ENCODE measurements at regions not wholly inside any gene's neighbourhood (a gene's known extent, or its start where the extent isn't known, plus 50 kb on each side); places are given as distances from the start of the nearest gene placed in this dataset.
A peak's percentile ranks its signal among the peaks of the same experiment; 100 is the strongest.

GRCh38 chr9:96159596-96159995 lies 142.4 kb downstream of the HSD17B3 start:
- ATAC-seq = no peak
- H3K36me3 Mint-ChIP-seq (ENCODE audit: low read depth) = no peaks in the 10 kb centered on the region
- no peak overlapping the region for H3K4me3 ChIP-seq
- peaks cover 9% of the 10 kb centered on the region; the same call in 1 of the 2 replicates for H3K9me2 ChIP-seq (ENCODE audit: insufficient read depth)
- DNase-seq (ENCODE audit: low spot score) = no peak
- no peaks in the 10 kb centered on the region for H3K36me3 ChIP-seq (ENCODE audit: insufficient read depth)
- peaks cover 12% of the 10 kb centered on the region for H3K4me1 Mint-ChIP-seq
- H3K9me3 Mint-ChIP-seq = no peaks in the 10 kb centered on the region; the same call in 2 of the 3 replicates
- no peak overlapping the region for H3K27ac ChIP-seq (ENCODE audit: low read depth)
- no peak overlapping the region for H3K4me2 ChIP-seq
- H3K4me3 Mint-ChIP-seq = no peak overlapping the region
- H3K27me3 Mint-ChIP-seq (ENCODE audit: insufficient read depth, low read depth, poor library complexity) = no peaks in the 10 kb centered on the region
- H4K20me1 ChIP-seq (replicated peaks; ENCODE audit: insufficient read depth) = no peaks in the 10 kb centered on the region
- peaks cover 3% of the 10 kb centered on the region; the same call in 1 of the 2 replicates for H3K4me1 ChIP-seq (ENCODE audit: insufficient read depth)
- H3K79me2 ChIP-seq (replicated peaks; ENCODE audit: insufficient read depth) = no peaks in the 10 kb centered on the region
- no peak for TF ChIP-seq REST (IDR thresholded peaks at IDR 0.05; ENCODE audit: unreplicated experiment)
- no peak for TF ChIP-seq NANOG (IDR thresholded peaks at IDR 0.05; ENCODE audit: borderline replicate concordance)
- no peak for TF ChIP-seq JUNB (IDR thresholded peaks at IDR 0.05; ENCODE audit: unreplicated experiment)
- TF ChIP-seq ZNF331 (CRISPR knock-in tag; IDR thresholded peaks at IDR 0.05; ENCODE audit: low read depth) = no peak
- no peak for TF ChIP-seq EZH2 (IDR thresholded peaks at IDR 0.05; ENCODE audit: low read depth, unreplicated experiment)
- TF ChIP-seq POLR2AphosphoS5 (IDR thresholded peaks at IDR 0.05; ENCODE audit: low read depth) = no peak
- TF ChIP-seq EZH2phosphoT487 (IDR thresholded peaks at IDR 0.05; ENCODE audit: unreplicated experiment) = no peak
- TF ChIP-seq CTCF (conservative IDR thresholded peaks at IDR 0.05; ENCODE audit: low read depth in 2 of 2) = no peak
- TF ChIP-seq ZNF114 (CRISPR knock-in tag; IDR thresholded peaks at IDR 0.05) = no peak
- no peak for TF ChIP-seq ETS1 (IDR thresholded peaks at IDR 0.05)
- no peak for TF ChIP-seq STAT1 (IDR thresholded peaks at IDR 0.05; ENCODE audit: unreplicated experiment)
- TF ChIP-seq ZNF462 (CRISPR knock-in tag; IDR thresholded peaks at IDR 0.05) = no peak
- 0 out of 2 replicates have a peak overlapping the region, but pooled peaks have one; percentile 43 for H2AFZ ChIP-seq
- H3K27ac Mint-ChIP-seq = no peak overlapping the region
- no peaks in the 10 kb centered on the region for H3K27me3 ChIP-seq (ENCODE audit: insufficient read depth)
- H3F3A ChIP-seq (replicated peaks; ENCODE audit: low read depth) = no peaks in the 10 kb centered on the region
